Fibroblast of lung (primary cell): ENCODE measurements at regions not wholly inside any gene's neighbourhood (a gene's known extent, or its start where the extent isn't known, plus 50 kb on each side); places are given as distances from the start of the nearest gene placed in this dataset.

Source experiments
- CTCF ChIP-seq, 2 donors: IDR thresholded peaks in 1 of 2; conservative IDR thresholded peaks in 1 of 2; 1 replicate in 1 of 2; 2 replicates in 1 of 2; pipeline ENCODE4 v1.5.1; 2011 to 2012; ENCODE audit warnings: low read length in 2 of 2, control low read depth in 1 of 2, inconsistent platforms in 1 of 2, low read depth in 1 of 2, mild to moderate bottlenecking in 1 of 2
- EZH2 ChIP-seq: IDR thresholded peaks from 2 replicates; pipeline ENCODE4 v1.5.1; 2012; ENCODE audit warnings: low read length, control low read depth, mild to moderate bottlenecking; ENCODE audit errors: missing control alignments

- TF ChIP-seq CTCF (conservative IDR thresholded peaks at IDR 0.05 in 1 of 2, IDR thresholded peaks at IDR 0.05 in 1 of 2; ENCODE audit: low read depth in 1 of 2, low read length in 2 of 2) (no peak), EZH2 (no peak)
Observed at GRCh38 chr10:4074545-4075407, 289.8 kb upstream of the KLF6 start.
